Keratinocyte (primary cell): ENCODE measurements at regions not wholly inside any gene's neighbourhood (a gene's known extent, or its start where the extent isn't known, plus 50 kb on each side); places are given as distances from the start of the nearest gene placed in this dataset.

Experiments
- DNase-seq: peaks from one replicate; pipeline ENCODE4 v3.0.0-alpha.2; 2011; ENCODE audit warnings: low read depth, missing footprints, low spot score
- FAIRE-seq: peaks from 2 replicates; lab custom pipeline; 2011; peaks lifted over from hg19 to GRCh38; lab: Jason Lieb, UNC
- H2AFZ ChIP-seq: 2 replicates; pipeline ENCODE4 v1.6.0; 2012; ENCODE audit warnings: low read length, control low read depth, inconsistent platforms; ENCODE audit not compliant: control insufficient read depth
- H3K27ac ChIP-seq: 2 replicates; pipeline ENCODE4 v1.5.1; 2011; ENCODE audit warnings: low read length; ENCODE audit not compliant: control insufficient read depth, insufficient read depth
- H3K27me3 ChIP-seq: 3 replicates; pipeline ENCODE4 v1.6.0; 2011; ENCODE audit warnings: low read length; ENCODE audit not compliant: control insufficient read depth, insufficient read depth; ENCODE audit errors: extremely low read depth
- H3K36me3 ChIP-seq, 2 experiments: 2 replicates in 1 of 2; 3 replicates in 1 of 2; pipeline ENCODE4 v1.5.1; 2011; ENCODE audit warnings: low read length in 2 of 2, mild to moderate bottlenecking in 1 of 2; ENCODE audit not compliant: control insufficient read depth in 2 of 2, insufficient read depth in 2 of 2; ENCODE audit errors: extremely low read depth in 1 of 2
- H3K4me1 ChIP-seq: 3 replicates; pipeline ENCODE4 v1.5.1; 2011; ENCODE audit warnings: low read length; ENCODE audit not compliant: control insufficient read depth, insufficient read depth; ENCODE audit errors: extremely low read depth
- H3K4me2 ChIP-seq: 3 replicates; pipeline ENCODE4 v1.6.0; 2011; ENCODE audit warnings: low read depth, low read length; ENCODE audit not compliant: control insufficient read depth, insufficient read depth; ENCODE audit errors: extremely low read depth
- H3K4me3 ChIP-seq, 3 experiments: fragments of 200-600 bp in 1 of 3; sonication (generic) in 1 of 3; 2 replicates in 2 of 3; 3 replicates in 1 of 3; pipeline ENCODE4 v1.5.1; 2011 to 2016; ENCODE audit warnings: low read length in 3 of 3, mild to moderate bottlenecking in 3 of 3, control low read depth in 2 of 3, inconsistent platforms in 1 of 3, low read depth in 1 of 3, mixed read lengths in 1 of 3, mixed run types in 1 of 3, moderate library complexity in 1 of 3; ENCODE audit not compliant: control insufficient read depth in 2 of 3, insufficient read depth in 2 of 3; ENCODE audit errors: extremely low read depth in 1 of 3
- H3K79me2 ChIP-seq: 2 replicates; pipeline ENCODE4 v1.6.0; 2012; ENCODE audit warnings: low read length; ENCODE audit not compliant: control insufficient read depth, insufficient read depth
- H3K9ac ChIP-seq: 3 replicates; pipeline ENCODE4 v1.6.0; 2011; ENCODE audit warnings: low read length; ENCODE audit not compliant: control insufficient read depth, insufficient read depth; ENCODE audit errors: extremely low read depth
- H3K9me1 ChIP-seq: 3 replicates; pipeline ENCODE4 v1.6.0; 2011; ENCODE audit warnings: low read length; ENCODE audit not compliant: control insufficient read depth, insufficient read depth; ENCODE audit errors: extremely low read depth
- H3K9me3 ChIP-seq: 2 replicates; pipeline ENCODE4 v1.5.1; 2012; ENCODE audit warnings: low read depth, low read length; ENCODE audit not compliant: control insufficient read depth
- H4K20me1 ChIP-seq: 3 replicates; pipeline ENCODE4 v1.6.0; 2011; ENCODE audit warnings: low read length; ENCODE audit not compliant: control insufficient read depth, insufficient read depth; ENCODE audit errors: extremely low read depth
- EZH2 ChIP-seq: IDR thresholded peaks from one replicate; pipeline ENCODE4 v1.6.1; 2012; ENCODE audit warnings: inconsistent platforms, mild to moderate bottlenecking, low read length, moderate library complexity
- dilution Hi-C: fragments of 300-500 bp; cut with MboI; formaldehyde crosslinking; loops from one replicate; pipeline ENCODE4 v1.7.0; 2020; ENCODE audit warnings: low sequenced_read_pairs; ENCODE audit not compliant: extremely low pct_ligation_motif_present
- TF ChIP-seq, protein P1 (sequence below), 3 experiments: IDR thresholded peaks in 1 of 3; conservative IDR thresholded peaks in 1 of 3; optimal IDR thresholded peaks in 1 of 3; 2 replicates in 2 of 3; 3 replicates in 1 of 3; pipeline versions ENCODE3 to v1.5.1; 2011; ENCODE audit warnings: low read length in 3 of 3, mild to moderate bottlenecking in 3 of 3, moderate library complexity in 2 of 3, control low read depth in 1 of 3, inconsistent platforms in 1 of 3; ENCODE audit not compliant: insufficient read depth in 2 of 3; ENCODE audit errors: extremely low read depth in 1 of 3

GRCh38 chr18:51330148-51330547 lies 132.7 kb upstream of the MEX3C start:
- no peak overlapping the region for H3K9ac ChIP-seq
- peak overlapping the region; percentile 11 for H3K27ac ChIP-seq
- no peaks in the 10 kb centered on the region for H3K9me3 ChIP-seq
- H3K4me1 ChIP-seq, result peaks cover 16% of the 10 kb centered on the region
- DNase-seq, result no peak
- no peak overlapping the region for H3K4me3 ChIP-seq
- H3K4me2 ChIP-seq, result peak overlapping the region; percentile 33
- no peaks in the 10 kb centered on the region for H3K36me3 ChIP-seq
- H3K27me3 ChIP-seq, result no peaks in the 10 kb centered on the region
- no peaks in the 10 kb centered on the region for H3K9me1 ChIP-seq
- H4K20me1 ChIP-seq, result no peaks in the 10 kb centered on the region
- dilution Hi-C loops, result no loop called here
- peak overlapping the region; percentile 18 for H2AFZ ChIP-seq
- peak; percentile 79 for FAIRE-seq
- H3K79me2 ChIP-seq, result no peaks in the 10 kb centered on the region
- no peak for TF ChIP-seq EZH2
- TF ChIP-seq, protein P1, sequence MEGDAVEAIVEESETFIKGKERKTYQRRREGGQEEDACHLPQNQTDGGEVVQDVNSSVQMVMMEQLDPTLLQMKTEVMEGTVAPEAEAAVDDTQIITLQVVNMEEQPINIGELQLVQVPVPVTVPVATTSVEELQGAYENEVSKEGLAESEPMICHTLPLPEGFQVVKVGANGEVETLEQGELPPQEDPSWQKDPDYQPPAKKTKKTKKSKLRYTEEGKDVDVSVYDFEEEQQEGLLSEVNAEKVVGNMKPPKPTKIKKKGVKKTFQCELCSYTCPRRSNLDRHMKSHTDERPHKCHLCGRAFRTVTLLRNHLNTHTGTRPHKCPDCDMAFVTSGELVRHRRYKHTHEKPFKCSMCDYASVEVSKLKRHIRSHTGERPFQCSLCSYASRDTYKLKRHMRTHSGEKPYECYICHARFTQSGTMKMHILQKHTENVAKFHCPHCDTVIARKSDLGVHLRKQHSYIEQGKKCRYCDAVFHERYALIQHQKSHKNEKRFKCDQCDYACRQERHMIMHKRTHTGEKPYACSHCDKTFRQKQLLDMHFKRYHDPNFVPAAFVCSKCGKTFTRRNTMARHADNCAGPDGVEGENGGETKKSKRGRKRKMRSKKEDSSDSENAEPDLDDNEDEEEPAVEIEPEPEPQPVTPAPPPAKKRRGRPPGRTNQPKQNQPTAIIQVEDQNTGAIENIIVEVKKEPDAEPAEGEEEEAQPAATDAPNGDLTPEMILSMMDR (optimal IDR thresholded peaks at IDR 0.05 in 1 of 3, IDR thresholded peaks at IDR 0.05 in 1 of 3, conservative IDR thresholded peaks at IDR 0.05 in 1 of 3; ENCODE audit: extremely low read depth in 1 of 3, insufficient read depth in 2 of 3, low read length in 3 of 3), result no peak

GRCh38 chr18:51330739-51331138 lies 133.3 kb upstream of the MEX3C start:
- Histone ChIP-seq H2AFZ (no peak overlapping the region), H3K36me3 (no peaks in the 10 kb centered on the region), H3K9me1 (no peaks in the 10 kb centered on the region), H3K4me3 (no peak overlapping the region), H3K27ac (no peak overlapping the region), H3K9me3 (no peaks in the 10 kb centered on the region), H3K9ac (no peak overlapping the region), H3K4me2 (no peak overlapping the region), H4K20me1 (no peaks in the 10 kb centered on the region), H3K27me3 (no peaks in the 10 kb centered on the region), H3K79me2 (no peaks in the 10 kb centered on the region), H3K4me1 (peaks cover 16% of the 10 kb centered on the region)
- dilution Hi-C loops, result no loop called here
- FAIRE-seq (no peak), DNase-seq (no peak)
- no peak for TF ChIP-seq EZH2
- TF ChIP-seq, protein P1 (optimal IDR thresholded peaks at IDR 0.05 in 1 of 3, IDR thresholded peaks at IDR 0.05 in 1 of 3, conservative IDR thresholded peaks at IDR 0.05 in 1 of 3; ENCODE audit: extremely low read depth in 1 of 3, insufficient read depth in 2 of 3, low read length in 3 of 3), result no peak
